ENCODE measurements at regions not wholly inside any gene's neighbourhood (a gene's known extent, or its start where the extent isn't known, plus 50 kb on each side); places are given as distances from the start of the nearest gene placed in this dataset.
"Not testable (repeated sequence)": the region's sequence is repeated elsewhere in the genome, so short reads cannot be mapped to it uniquely, and the experiment has no call there.

- not testable (repeated sequence) for H3K4me1 Mint-ChIP-seq (ENCODE audit: low read depth); H3K27me3 Mint-ChIP-seq (ENCODE audit: low read depth); H3K36me3 Mint-ChIP-seq (ENCODE audit: low read depth); H3K4me3 Mint-ChIP-seq; H3K27ac Mint-ChIP-seq; DNase-seq (ENCODE audit: low spot score); H3K9me3 Mint-ChIP-seq
Measured at GRCh38 chr21:7743940-7744339, 2777.4 kb upstream of the TPTE start.

GRCh38 chr21:7744406-7745099 is 2776.8 kb upstream of the TPTE start:
- H3K27me3 Mint-ChIP-seq (ENCODE audit: low read depth); H3K4me3 Mint-ChIP-seq; H3K36me3 Mint-ChIP-seq (ENCODE audit: low read depth); DNase-seq (ENCODE audit: low spot score); H3K9me3 Mint-ChIP-seq; H3K27ac Mint-ChIP-seq; H3K4me1 Mint-ChIP-seq (ENCODE audit: low read depth): not testable (repeated sequence)

GRCh38 chr21:7745100-7745450 is 2776.3 kb upstream of the TPTE start:
- H3K27me3 Mint-ChIP-seq (ENCODE audit: low read depth); H3K9me3 Mint-ChIP-seq; H3K4me3 Mint-ChIP-seq; DNase-seq (ENCODE audit: low spot score); H3K27ac Mint-ChIP-seq; H3K4me1 Mint-ChIP-seq (ENCODE audit: low read depth); H3K36me3 Mint-ChIP-seq (ENCODE audit: low read depth): not testable (repeated sequence)

- H3K27me3 Mint-ChIP-seq (ENCODE audit: low read depth); H3K36me3 Mint-ChIP-seq (ENCODE audit: low read depth); H3K9me3 Mint-ChIP-seq; H3K4me1 Mint-ChIP-seq (ENCODE audit: low read depth); DNase-seq (ENCODE audit: low spot score); H3K27ac Mint-ChIP-seq; H3K4me3 Mint-ChIP-seq: not testable (repeated sequence)
Measured at GRCh38 chr21:7747964-7748363, 2773.4 kb upstream of the TPTE start.

GRCh38 chr21:7752611-7753010 is 2768.8 kb upstream of the TPTE start:
- not testable (repeated sequence) for H3K27ac Mint-ChIP-seq; H3K4me3 Mint-ChIP-seq; DNase-seq (ENCODE audit: low spot score); H3K36me3 Mint-ChIP-seq (ENCODE audit: low read depth); H3K4me1 Mint-ChIP-seq (ENCODE audit: low read depth); H3K27me3 Mint-ChIP-seq (ENCODE audit: low read depth); H3K9me3 Mint-ChIP-seq

GRCh38 chr21:7753380-7753877 is 2768.0 kb upstream of the TPTE start:
- H3K27me3 Mint-ChIP-seq (ENCODE audit: low read depth); H3K27ac Mint-ChIP-seq; H3K4me3 Mint-ChIP-seq; H3K9me3 Mint-ChIP-seq; H3K36me3 Mint-ChIP-seq (ENCODE audit: low read depth); H3K4me1 Mint-ChIP-seq (ENCODE audit: low read depth): not testable (repeated sequence)
- DNase-seq (ENCODE audit: low spot score): peak; percentile 34

- H3K4me1 Mint-ChIP-seq (ENCODE audit: low read depth); H3K9me3 Mint-ChIP-seq: not testable (repeated sequence)
Measured at GRCh38 chr21:7769985-7770384, 2751.4 kb upstream of the TPTE start.

GRCh38 chr21:7774219-7774618 is 2747.2 kb upstream of the TPTE start:
- not testable (repeated sequence) for H3K9me3 Mint-ChIP-seq; H3K27me3 Mint-ChIP-seq (ENCODE audit: low read depth); H3K36me3 Mint-ChIP-seq (ENCODE audit: low read depth); H3K4me1 Mint-ChIP-seq (ENCODE audit: low read depth); DNase-seq (ENCODE audit: low spot score); H3K4me3 Mint-ChIP-seq; H3K27ac Mint-ChIP-seq

More at GRCh38 chr21:7769985-7770384, 2751.4 kb upstream of the TPTE start:
- not testable (repeated sequence) for H3K27me3 Mint-ChIP-seq (ENCODE audit: low read depth); H3K36me3 Mint-ChIP-seq (ENCODE audit: low read depth); H3K27ac Mint-ChIP-seq; DNase-seq (ENCODE audit: low spot score); H3K4me3 Mint-ChIP-seq

GRCh38 chr21:7775327-7775984 is 2745.9 kb upstream of the TPTE start:
- not testable (repeated sequence) for DNase-seq (ENCODE audit: low spot score); H3K36me3 Mint-ChIP-seq (ENCODE audit: low read depth); H3K4me1 Mint-ChIP-seq (ENCODE audit: low read depth); H3K27me3 Mint-ChIP-seq (ENCODE audit: low read depth); H3K9me3 Mint-ChIP-seq
- Mint-ChIP-seq H3K27ac (peak overlapping the region; percentile 67), H3K4me3 (peak overlapping the region; percentile 4)

GRCh38 chr21:7776035-7776434 is 2745.3 kb upstream of the TPTE start:
- peak overlapping the region; percentile 67 for H3K27ac Mint-ChIP-seq
- not testable (repeated sequence) for H3K27me3 Mint-ChIP-seq (ENCODE audit: low read depth)

GRCh38 chr21:7776622-7777021 is 2744.8 kb upstream of the TPTE start:
- not testable (repeated sequence) for H3K4me3 Mint-ChIP-seq; H3K36me3 Mint-ChIP-seq (ENCODE audit: low read depth); H3K9me3 Mint-ChIP-seq; H3K4me1 Mint-ChIP-seq (ENCODE audit: low read depth); DNase-seq (ENCODE audit: low spot score); H3K27ac Mint-ChIP-seq; H3K27me3 Mint-ChIP-seq (ENCODE audit: low read depth)

More at GRCh38 chr21:7776035-7776434, 2745.3 kb upstream of the TPTE start:
- H3K4me1 Mint-ChIP-seq (ENCODE audit: low read depth); H3K36me3 Mint-ChIP-seq (ENCODE audit: low read depth); DNase-seq (ENCODE audit: low spot score); H3K4me3 Mint-ChIP-seq; H3K9me3 Mint-ChIP-seq: not testable (repeated sequence)

GRCh38 chr21:7777289-7777688 is 2744.1 kb upstream of the TPTE start:
- H3K27me3 Mint-ChIP-seq (ENCODE audit: low read depth); H3K36me3 Mint-ChIP-seq (ENCODE audit: low read depth); H3K4me3 Mint-ChIP-seq; H3K27ac Mint-ChIP-seq; H3K4me1 Mint-ChIP-seq (ENCODE audit: low read depth); H3K9me3 Mint-ChIP-seq; DNase-seq (ENCODE audit: low spot score): not testable (repeated sequence)

GRCh38 chr21:7787427-7788078 is 2733.8 kb upstream of the TPTE start:
- H3K9me3 Mint-ChIP-seq; H3K27me3 Mint-ChIP-seq (ENCODE audit: low read depth); H3K4me1 Mint-ChIP-seq (ENCODE audit: low read depth); H3K4me3 Mint-ChIP-seq; DNase-seq (ENCODE audit: low spot score); H3K36me3 Mint-ChIP-seq (ENCODE audit: low read depth); H3K27ac Mint-ChIP-seq: not testable (repeated sequence)

GRCh38 chr21:7793797-7794196 is 2727.6 kb upstream of the TPTE start:
- not testable (repeated sequence) for H3K9me3 Mint-ChIP-seq; H3K4me3 Mint-ChIP-seq; H3K4me1 Mint-ChIP-seq (ENCODE audit: low read depth); H3K36me3 Mint-ChIP-seq (ENCODE audit: low read depth); H3K27ac Mint-ChIP-seq; DNase-seq (ENCODE audit: low spot score); H3K27me3 Mint-ChIP-seq (ENCODE audit: low read depth)
